GM12878 (cell line): ENCODE measurements at regions not wholly inside any gene's neighbourhood (a gene's known extent, or its start where the extent isn't known, plus 50 kb on each side); places are given as distances from the start of the nearest gene placed in this dataset.

Source experiments
- ATAC-seq: fragments of 200-7000 bp; cut with Tn5 transposase; 3 replicates; pipeline ENCODE4 v1.9.1; 2020; ENCODE audit warnings: mild to moderate bottlenecking, moderate library complexity
- BruUV-seq: library from RNA; stranded (reverse); fragments of 400-500 nt; replicated peaks from 2 replicates; lab custom pipeline; 2021; lab: Mats Ljungman, UMichigan
- CTCF ChIA-PET: fragments of 300-600 bp; sonication (Branson Sonifier 250); formaldehyde crosslinking; extraction: SDS; loops from one replicate; lab custom pipeline; 2021; ENCODE audit warnings: inconsistent platforms; lab: Yijun Ruan, JAX
- POLR2A ChIA-PET: fragments of 350-600 bp; formaldehyde crosslinking; extraction: SDS; loops from one replicate; lab custom pipeline; 2021; ENCODE audit warnings: inconsistent platforms; lab: Charles Lee
- RAD21 ChIA-PET: fragments of 300-600 bp; sonication (Branson Sonifier 250); formaldehyde crosslinking; loops from one replicate; lab custom pipeline; 2023; ENCODE audit warnings: antibody characterized with exemption; ENCODE audit not compliant: unreplicated experiment; lab: Charles Lee
- SMC1A ChIA-PET: fragments of 300-600 bp; sonication (Branson Sonifier 250); formaldehyde crosslinking; loops from one replicate; lab custom pipeline; 2023; ENCODE audit not compliant: unreplicated experiment, uncharacterized antibody; lab: Charles Lee
- DNase-seq: peaks from one replicate; pipeline ENCODE4 v3.0.0-alpha.2; 2011; ENCODE audit warnings: low read depth, low spot score
- FAIRE-seq: peaks from 3 replicates; lab custom pipeline; 2011; peaks lifted over from hg19 to GRCh38; lab: Jason Lieb, UNC
- H2AFZ ChIP-seq: 2 replicates; pipeline ENCODE4 v1.6.0; 2011; ENCODE audit warnings: low read depth, low read length, control low read depth; ENCODE audit not compliant: control insufficient read depth
- H3K27ac ChIP-seq: 2 replicates; pipeline ENCODE4 v1.5.1; 2011; ENCODE audit warnings: control low read depth; ENCODE audit not compliant: control insufficient read depth, insufficient read depth
- H3K27me3 ChIP-seq, 2 experiments: replicated peaks in 1 of 2; 2 replicates each; pipeline versions ENCODE4 v1.6.0 to v1.6.1; 2011; ENCODE audit warnings: low read length in 1 of 2; ENCODE audit not compliant: control insufficient read depth in 2 of 2, insufficient read depth in 2 of 2
- H3K36me3 ChIP-seq, 2 experiments: 2 replicates each; pipeline ENCODE4 v1.5.1; 2011; ENCODE audit warnings: low read length in 1 of 2; ENCODE audit not compliant: control insufficient read depth in 2 of 2, insufficient read depth in 2 of 2
- H3K4me1 ChIP-seq: 2 replicates; pipeline ENCODE4 v1.6.1; 2011; ENCODE audit warnings: mild to moderate bottlenecking, low read length, moderate library complexity, mixed read lengths; ENCODE audit not compliant: control insufficient read depth, insufficient read depth
- H3K4me2 ChIP-seq: 2 replicates; pipeline ENCODE4 v1.6.0; 2011; ENCODE audit warnings: control low read depth; ENCODE audit not compliant: control insufficient read depth, insufficient read depth
- H3K4me3 ChIP-seq: fragments of 200-600 bp; sonication (generic); 2 replicates; pipeline ENCODE4 v1.5.1; 2016
- H3K79me2 ChIP-seq: 2 replicates; pipeline ENCODE4 v1.6.0; 2011; ENCODE audit warnings: low read length; ENCODE audit not compliant: control insufficient read depth, insufficient read depth
- H3K9ac ChIP-seq: 2 replicates; pipeline ENCODE4 v1.8.0; 2011; ENCODE audit warnings: low read length, control low read depth, mixed read lengths; ENCODE audit not compliant: control insufficient read depth, insufficient read depth
- H3K9me3 ChIP-seq: replicated peaks from 3 replicates; pipeline ENCODE4 v1.5.1; 2011; ENCODE audit warnings: mild to moderate bottlenecking, low read length; ENCODE audit not compliant: control insufficient read depth, insufficient read depth
- H4K20me1 ChIP-seq: 2 replicates; pipeline ENCODE4 v1.6.0; 2011; ENCODE audit not compliant: control insufficient read depth, insufficient read depth
- BRCA1 ChIP-seq: IDR thresholded peaks from 2 replicates; pipeline ENCODE4 v1.6.1; 2011; ENCODE audit warnings: low read depth, low read length, improper control_type of control experiment
- EED ChIP-seq: sonication (generic); IDR thresholded peaks from 2 replicates; pipeline ENCODE4 v1.6.1; 2016; ENCODE audit warnings: antibody characterized with exemption, low read depth
- RCOR1 ChIP-seq: conservative IDR thresholded peaks from 2 replicates; pipeline ENCODE4 v1.6.1; 2012; ENCODE audit warnings: low read depth, low read length, improper control_type of control experiment
- SKIL ChIP-seq: fragments of 450-650 bp; IDR thresholded peaks from 2 replicates; pipeline ENCODE4 v1.6.1; 2017; ENCODE audit warnings: mild to moderate bottlenecking, low read depth, inconsistent platforms; ENCODE audit not compliant: poor library complexity, severe bottlenecking
- SUZ12 ChIP-seq: fragments of 200-600 bp; sonication (generic); IDR thresholded peaks from one replicate; pipeline ENCODE4 v1.6.1; 2018; ENCODE audit warnings: antibody characterized with exemption, mild to moderate bottlenecking; ENCODE audit not compliant: unreplicated experiment
- TBL1XR1 ChIP-seq: IDR thresholded peaks from 2 replicates; pipeline ENCODE4 v1.6.1; 2012; ENCODE audit warnings: low read depth, low read length, improper control_type of control experiment
- WGBS: methylation state at CpG from one replicate; pipeline ENCODE4 v1.1.6; 2016; ENCODE audit warnings: low lambda C conversion rate; ENCODE audit not compliant: insufficient replicate concordance, insufficient coverage; ENCODE audit errors: missing lambda C conversion rate; 5-methylcytosine and 5-hydroxymethylcytosine counted together
- in situ Hi-C: fragments of 300-500 bp; cut with MboI; formaldehyde crosslinking; loops from 9 replicates; pipeline ENCODE4 v1.14.3; 2018; ENCODE audit warnings: mixed read lengths
- intact Hi-C: fragments of 100-400 bp; cut with micrococcal nuclease; formaldehyde crosslinking; loops from one replicate; pipeline ENCODE4 v1.14.2; 2022; ENCODE audit not compliant: unreplicated experiment
- TF ChIP-seq, protein P1 (sequence below): fragments of 450-650 bp; IDR thresholded peaks from 2 replicates; pipeline ENCODE4 v1.6.1; 2017; ENCODE audit warnings: mild to moderate bottlenecking, moderate library complexity

GRCh38 chr11:115739146-115739545 lies 234.9 kb upstream of the CADM1 start:
- SMC1A ChIA-PET, result no interaction called here
- DNase-seq, result no peak
- no peak overlapping the region for H3K27ac ChIP-seq
- BruUV-seq, result no TSS peak
- H4K20me1 ChIP-seq, result no peaks in the 10 kb centered on the region
- POLR2A ChIA-PET, result interaction anchor here (0.6 kb wide), 1 partner anchor 24 kb away, joined by 3 read pairs; no protein-coding TSS in a partner anchor
- intact Hi-C loops, result no loop called here
- H3K9ac ChIP-seq, result no peak overlapping the region
- no peaks in the 10 kb centered on the region; the same call in 2 of the 3 replicates for H3K9me3 ChIP-seq
- 67% methylated on average over 6 of the region's 6 CpGs for WGBS
- in situ Hi-C loops, result no loop called here
- no peaks in the 10 kb centered on the region for H3K36me3 ChIP-seq
- no peak for ATAC-seq
- H3K79me2 ChIP-seq, result no peaks in the 10 kb centered on the region
- H3K4me3 ChIP-seq, result no peak overlapping the region
- TF ChIP-seq RCOR1 (no peak), EED (no peak), SKIL (no peak)
- TF ChIP-seq, all 136 proteins: peak for 0
- peaks cover 0 to 2% of the 10 kb centered on the region in 2 experiments; a peak in 1 of 4 replicates for H3K27me3 ChIP-seq
- no peak for FAIRE-seq
- no peaks in the 10 kb centered on the region for H3K4me1 ChIP-seq
- H3K4me2 ChIP-seq, result no peak overlapping the region
- H2AFZ ChIP-seq, result no peak overlapping the region
- CTCF ChIA-PET, result interaction anchor here (0.7 kb wide), 1 partner anchor 16 kb away, joined by 3 read pairs; no protein-coding TSS in a partner anchor
- RAD21 ChIA-PET, result no interaction called here

DNA sequence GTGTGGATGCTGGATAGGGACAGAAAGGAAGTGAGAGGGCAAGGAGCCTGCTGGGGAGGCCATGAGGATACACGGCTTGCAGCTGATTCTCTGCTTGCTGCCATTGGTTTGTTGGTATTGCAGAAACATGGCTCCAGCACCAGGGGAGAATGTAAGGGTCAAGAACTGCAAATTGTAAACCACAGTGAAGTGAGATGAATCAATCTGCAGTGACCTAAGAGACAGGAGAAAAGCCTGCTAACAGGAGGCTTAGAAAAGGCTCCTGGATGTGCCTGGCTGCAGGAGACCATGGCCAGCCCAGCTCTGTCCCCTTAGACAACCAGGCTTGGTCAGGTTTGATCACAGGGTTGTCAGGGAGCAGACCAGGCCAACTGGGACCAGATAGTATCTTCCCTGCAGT lies 233.7 kb upstream of the CADM1 start:
- Histone ChIP-seq H3K9me3 (no peaks in the 10 kb centered on the region; the same call in 2 of the 3 replicates), H3K79me2 (no peaks in the 10 kb centered on the region), H3K4me2 (no peak overlapping the region), H3K36me3 (no peaks in the 10 kb centered on the region), H3K4me1 (no peaks in the 10 kb centered on the region), H3K4me3 (no peak overlapping the region), H3K27me3 (no peaks in the 10 kb centered on the region; a peak in 1 of 4 replicates), H2AFZ (no peak overlapping the region), H3K9ac (no peak overlapping the region), H3K27ac (no peak overlapping the region), H4K20me1 (no peaks in the 10 kb centered on the region)
- in situ Hi-C loops, result no loop called here
- ATAC-seq, result no peak
- POLR2A ChIA-PET, result no interaction called here
- CTCF ChIA-PET, result no interaction called here
- no peak for FAIRE-seq
- TF ChIP-seq TBL1XR1 (no peak), SUZ12 (no peak), BRCA1 (no peak)
- TF ChIP-seq, protein P1, sequence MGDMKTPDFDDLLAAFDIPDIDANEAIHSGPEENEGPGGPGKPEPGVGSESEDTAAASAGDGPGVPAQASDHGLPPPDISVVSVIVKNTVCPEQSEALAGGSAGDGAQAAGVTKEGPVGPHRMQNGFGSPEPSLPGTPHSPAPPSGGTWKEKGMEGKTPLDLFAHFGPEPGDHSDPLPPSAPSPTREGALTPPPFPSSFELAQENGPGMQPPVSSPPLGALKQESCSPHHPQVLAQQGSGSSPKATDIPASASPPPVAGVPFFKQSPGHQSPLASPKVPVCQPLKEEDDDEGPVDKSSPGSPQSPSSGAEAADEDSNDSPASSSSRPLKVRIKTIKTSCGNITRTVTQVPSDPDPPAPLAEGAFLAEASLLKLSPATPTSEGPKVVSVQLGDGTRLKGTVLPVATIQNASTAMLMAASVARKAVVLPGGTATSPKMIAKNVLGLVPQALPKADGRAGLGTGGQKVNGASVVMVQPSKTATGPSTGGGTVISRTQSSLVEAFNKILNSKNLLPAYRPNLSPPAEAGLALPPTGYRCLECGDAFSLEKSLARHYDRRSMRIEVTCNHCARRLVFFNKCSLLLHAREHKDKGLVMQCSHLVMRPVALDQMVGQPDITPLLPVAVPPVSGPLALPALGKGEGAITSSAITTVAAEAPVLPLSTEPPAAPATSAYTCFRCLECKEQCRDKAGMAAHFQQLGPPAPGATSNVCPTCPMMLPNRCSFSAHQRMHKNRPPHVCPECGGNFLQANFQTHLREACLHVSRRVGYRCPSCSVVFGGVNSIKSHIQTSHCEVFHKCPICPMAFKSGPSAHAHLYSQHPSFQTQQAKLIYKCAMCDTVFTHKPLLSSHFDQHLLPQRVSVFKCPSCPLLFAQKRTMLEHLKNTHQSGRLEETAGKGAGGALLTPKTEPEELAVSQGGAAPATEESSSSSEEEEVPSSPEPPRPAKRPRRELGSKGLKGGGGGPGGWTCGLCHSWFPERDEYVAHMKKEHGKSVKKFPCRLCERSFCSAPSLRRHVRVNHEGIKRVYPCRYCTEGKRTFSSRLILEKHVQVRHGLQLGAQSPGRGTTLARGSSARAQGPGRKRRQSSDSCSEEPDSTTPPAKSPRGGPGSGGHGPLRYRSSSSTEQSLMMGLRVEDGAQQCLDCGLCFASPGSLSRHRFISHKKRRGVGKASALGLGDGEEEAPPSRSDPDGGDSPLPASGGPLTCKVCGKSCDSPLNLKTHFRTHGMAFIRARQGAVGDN, result no peak
- intact Hi-C loops, result no loop called here
- no TSS peak for BruUV-seq
- RAD21 ChIA-PET, result no interaction called here
- 19% methylated on average over 1 of the region's 1 CpG for WGBS
- SMC1A ChIA-PET, result no interaction called here
- no peak for DNase-seq
